IMR-90 (cell line): ENCODE measurements at regions not wholly inside any gene's neighbourhood (a gene's known extent, or its start where the extent isn't known, plus 50 kb on each side); places are given as distances from the start of the nearest gene placed in this dataset.

Experiments used
- ATAC-seq: fragments of 200-7000 bp; cut with Tn5 transposase; 2 replicates; pipeline ENCODE4 v1.9.1; 2020; ENCODE audit warnings: low read depth, mild to moderate bottlenecking, moderate library complexity
- BruUV-seq: library from RNA; stranded (reverse); fragments of 400-500 nt; replicated peaks from 2 replicates; lab custom pipeline; 2021; lab: Mats Ljungman, UMichigan
- CTCF ChIA-PET: fragments of 300-600 bp; formaldehyde crosslinking; extraction: SDS; loops from one replicate; lab custom pipeline; 2021; ENCODE audit warnings: antibody characterized with exemption; lab: Yijun Ruan, JAX
- POLR2A ChIA-PET: fragments of 300-600 bp; sonication (Branson Sonifier 250); formaldehyde crosslinking; loops from one replicate; lab custom pipeline; 2022; ENCODE audit warnings: antibody characterized with exemption; ENCODE audit not compliant: unreplicated experiment; lab: Charles Lee
- DNase-seq: peaks from one replicate; pipeline ENCODE4 v3.0.0; 2013
- H2AFZ ChIP-seq: replicated peaks from 2 replicates; pipeline ENCODE3; 2013; ENCODE audit warnings: low read length, mild to moderate bottlenecking; ENCODE audit not compliant: poor library complexity
- H2AK5ac ChIP-seq: 2 replicates; pipeline ENCODE4 v1.6.1; 2013; ENCODE audit warnings: low read depth, low read length, inconsistent platforms
- H2AK9ac ChIP-seq: replicated peaks from 2 replicates; pipeline ENCODE3; 2013; ENCODE audit warnings: mild to moderate bottlenecking, low read depth, low read length, moderate library complexity; ENCODE audit not compliant: poor library complexity
- H2BK120ac ChIP-seq: 2 replicates; pipeline ENCODE4 v1.6.1; 2013; ENCODE audit warnings: low read depth, low read length, inconsistent platforms
- H2BK15ac ChIP-seq: 3 replicates; pipeline ENCODE4 v1.6.1; 2013; ENCODE audit warnings: low read depth, low read length, inconsistent platforms
- H2BK20ac ChIP-seq: 2 replicates; pipeline ENCODE4 v1.6.1; 2013; ENCODE audit warnings: low read depth, mild to moderate bottlenecking, inconsistent platforms, low read length, moderate library complexity
- H2BK5ac ChIP-seq: 2 replicates; pipeline ENCODE4 v1.6.1; 2013; ENCODE audit warnings: mild to moderate bottlenecking, low read depth, low read length, inconsistent platforms; ENCODE audit not compliant: poor library complexity, severe bottlenecking
- H3K14ac ChIP-seq: replicated peaks from 2 replicates; pipeline ENCODE4 v1.6.1; 2013; ENCODE audit warnings: low read depth, low read length, inconsistent platforms
- H3K18ac ChIP-seq: 2 replicates; pipeline ENCODE4 v1.6.1; 2013; ENCODE audit warnings: low read depth, low read length, control low read depth
- H3K23ac ChIP-seq: 2 replicates; pipeline ENCODE4 v1.6.1; 2013; ENCODE audit warnings: low read depth, low read length, inconsistent platforms
- H3K27ac ChIP-seq: 2 replicates; pipeline ENCODE4 v1.5.1; 2013; ENCODE audit warnings: mild to moderate bottlenecking, control low read depth, low read length; ENCODE audit not compliant: insufficient read depth
- H3K27me3 ChIP-seq: 2 replicates; pipeline ENCODE4 v1.6.1; 2013; ENCODE audit warnings: low read length; ENCODE audit not compliant: control insufficient read depth, insufficient read depth
- H3K36me3 ChIP-seq: 2 replicates; pipeline ENCODE4 v1.6.1; 2013; ENCODE audit warnings: low read length, mixed read lengths; ENCODE audit not compliant: control insufficient read depth, insufficient read depth
- H3K4ac ChIP-seq: 2 replicates; pipeline ENCODE4 v1.6.1; 2013; ENCODE audit warnings: low read depth, low read length, inconsistent platforms
- H3K4me1 ChIP-seq: 2 replicates; pipeline ENCODE4 v1.6.1; 2013; ENCODE audit warnings: low read length, mixed read lengths; ENCODE audit not compliant: control insufficient read depth, insufficient read depth
- H3K4me2 ChIP-seq: 2 replicates; pipeline ENCODE4 v1.6.1; 2013; ENCODE audit warnings: low read depth, mild to moderate bottlenecking, control low read depth, low read length, moderate library complexity
- H3K4me3 ChIP-seq: 2 replicates; pipeline ENCODE4 v1.5.1; 2013; ENCODE audit warnings: low read depth, mild to moderate bottlenecking, control low read depth, low read length, moderate library complexity; ENCODE audit not compliant: insufficient read depth
- H3K56ac ChIP-seq: 2 replicates; pipeline ENCODE4 v1.6.1; 2013; ENCODE audit warnings: low read length, inconsistent platforms; ENCODE audit not compliant: insufficient read depth; ENCODE audit errors: extremely low read depth
- H3K79me1 ChIP-seq, 2 experiments: 2 replicates each; pipeline ENCODE4 v1.6.1; 2013; ENCODE audit warnings: low read length in 2 of 2, inconsistent platforms in 1 of 2, low read depth in 1 of 2
- H3K9ac ChIP-seq: 2 replicates; pipeline ENCODE4 v1.6.1; 2013; ENCODE audit warnings: low read depth, low read length, control low read depth
- H3K9me1 ChIP-seq: 2 replicates; pipeline ENCODE4 v1.6.1; 2013; ENCODE audit warnings: low read length, inconsistent platforms; ENCODE audit not compliant: insufficient read depth
- H3K9me3 ChIP-seq: 2 replicates; pipeline ENCODE4 v1.6.1; 2013; ENCODE audit warnings: low read length; ENCODE audit not compliant: control insufficient read depth, insufficient read depth
- H4K20me1 ChIP-seq: 2 replicates; pipeline ENCODE4 v1.6.1; 2013; ENCODE audit warnings: low read length, inconsistent platforms; ENCODE audit not compliant: insufficient read depth
- H4K5ac ChIP-seq: 2 replicates; pipeline ENCODE4 v1.6.1; 2013; ENCODE audit warnings: mild to moderate bottlenecking, low read depth, low read length, control low read depth
- H4K8ac ChIP-seq, 2 experiments: 2 replicates each; pipeline ENCODE4 v1.6.1; 2013; ENCODE audit warnings: low read depth in 2 of 2, low read length in 2 of 2, control low read depth in 1 of 2, inconsistent platforms in 1 of 2
- H4K91ac ChIP-seq: 2 replicates; pipeline ENCODE4 v1.6.1; 2013; ENCODE audit warnings: low read depth, low read length, inconsistent platforms; ENCODE audit not compliant: insufficient read depth
- BHLHE40 ChIP-seq: fragments of 150-350 bp; IDR thresholded peaks from 2 replicates; pipeline ENCODE4 v1.6.1; 2016; ENCODE audit warnings: mild to moderate bottlenecking, low read depth, low read length
- CHD1 ChIP-seq: IDR thresholded peaks from 2 replicates; pipeline ENCODE4 v1.6.1; 2012; ENCODE audit warnings: low read depth, low read length, improper control_type of control experiment
- CTCF ChIP-seq: conservative IDR thresholded peaks from 2 replicates; pipeline ENCODE4 v1.5.1; 2012; ENCODE audit warnings: mild to moderate bottlenecking, low read depth, low read length, improper control_type of control experiment
- ELK1 ChIP-seq: fragments of 150-350 bp; IDR thresholded peaks from 2 replicates; pipeline ENCODE4 v1.6.1; 2016; ENCODE audit warnings: low read depth, mild to moderate bottlenecking, low read length, moderate library complexity, borderline replicate concordance
- FOS ChIP-seq: fragments of 150-350 bp; IDR thresholded peaks from 2 replicates; pipeline ENCODE4 v1.6.1; 2016; ENCODE audit warnings: low read depth, low read length
- MXI1 ChIP-seq: IDR thresholded peaks from 2 replicates; pipeline ENCODE4 v1.6.1; 2012; ENCODE audit warnings: low read depth, mild to moderate bottlenecking, low read length, moderate library complexity, borderline replicate concordance
- NFE2L2 ChIP-seq: fragments of 150-350 bp; IDR thresholded peaks from 2 replicates; pipeline ENCODE4 v1.6.1; 2016; ENCODE audit warnings: low read depth, mild to moderate bottlenecking, low read length
- POLR2A ChIP-seq: IDR thresholded peaks from 2 replicates; pipeline ENCODE4 v1.6.1; 2012; ENCODE audit warnings: mild to moderate bottlenecking, low read depth, low read length
- RAD21 ChIP-seq: IDR thresholded peaks from 2 replicates; pipeline ENCODE4 v1.6.1; 2012; ENCODE audit warnings: low read length, improper control_type of control experiment
- RCOR1 ChIP-seq: IDR thresholded peaks from 2 replicates; pipeline ENCODE4 v1.6.1; 2012; ENCODE audit warnings: mild to moderate bottlenecking, low read length, improper control_type of control experiment; ENCODE audit not compliant: insufficient replicate concordance
- RFX5 ChIP-seq: IDR thresholded peaks from 2 replicates; pipeline ENCODE4 v1.8.0; 2012; ENCODE audit warnings: low read depth, mild to moderate bottlenecking, low read length, moderate library complexity
- SMC3 ChIP-seq: fragments of 150-350 bp; IDR thresholded peaks from 2 replicates; pipeline ENCODE4 v1.6.1; 2016; ENCODE audit warnings: low read depth, mild to moderate bottlenecking, antibody characterized with exemption, low read length, moderate library complexity
- USF2 ChIP-seq: fragments of 150-350 bp; IDR thresholded peaks from 2 replicates; pipeline ENCODE4 v1.6.1; 2017; ENCODE audit warnings: mild to moderate bottlenecking, antibody characterized with exemption, low read length, low read depth
- WGBS, 2 experiments: methylation state at CpG; one replicate each; pipeline versions ENCODE4 v1.1.5 to v1.1.7; 2013; ENCODE audit warnings: missing lambda C conversion rate in 2 of 2; ENCODE audit not compliant: insufficient read length in 1 of 2; ENCODE audit errors: extremely low coverage in 2 of 2; 5-methylcytosine and 5-hydroxymethylcytosine counted together
- dilution Hi-C: fragments of 300-500 bp; cut with HindIII; formaldehyde crosslinking; loops from one replicate; pipeline ENCODE4 v1.14.3; 2018; ENCODE audit warnings: low sequenced_read_pairs; ENCODE audit not compliant: unreplicated experiment
- in situ Hi-C: fragments of 300-500 bp; cut with MboI; formaldehyde crosslinking; loops from 3 replicates; pipeline ENCODE4 v1.14.3; 2019; ENCODE audit warnings: low sequenced_read_pairs, inconsistent platforms, mixed read lengths
- intact Hi-C: fragments of 100-400 bp; cut with micrococcal nuclease; formaldehyde crosslinking; loops from 2 replicates; pipeline ENCODE4 v1.10.0; 2022

- H2AK5ac ChIP-seq: no peak overlapping the region
These were observed 429.8 kb upstream of the ARGLU1 start for GRCh38 chr13:106997696-106998095.

More at GRCh38 chr13:106997696-106998095, 429.8 kb upstream of the ARGLU1 start:
- Histone ChIP-seq H3K27ac (no peak overlapping the region), H2BK15ac (no peak overlapping the region; the same call in 2 of the 3 replicates), H3K4ac (no peak overlapping the region), H3K4me2 (no peak overlapping the region), H4K20me1 (no peaks in the 10 kb centered on the region), H4K8ac (no peak overlapping the region), H3K9me1 (peaks cover 5% of the 10 kb centered on the region; the same call in 1 of the 2 replicates), H2AFZ (no peak overlapping the region), H3K18ac (no peak overlapping the region), H3K4me3 (no peak overlapping the region), H3K23ac (no peak overlapping the region), H3K56ac (no peak overlapping the region), H2BK5ac (no peak overlapping the region), H3K9me3 (no peaks in the 10 kb centered on the region), H4K5ac (no peak overlapping the region), H3K4me1 (peaks cover 2% of the 10 kb centered on the region; the same call in 1 of the 2 replicates), H3K14ac (no peak overlapping the region), H3K9ac (no peak overlapping the region), H2BK20ac (no peak overlapping the region), H2AK9ac (no peak overlapping the region), H3K79me1 (no peaks in the 10 kb centered on the region), H3K36me3 (no peaks in the 10 kb centered on the region), H2BK120ac (no peak overlapping the region), H3K27me3 (no peaks in the 10 kb centered on the region), H4K91ac (no peak overlapping the region; the same call in 1 of the 2 replicates)
- ATAC-seq (no peak), DNase-seq (no peak)
- dilution Hi-C loops: no loop called here
- CTCF ChIA-PET: interaction anchor here (0.7 kb wide), 1 partner anchor 143 kb away, joined by 4 read pairs; no protein-coding TSS in a partner anchor
- BruUV-seq: no TSS peak
- WGBS, 2 experiments: no CpG with 5 or more reads among the region's 4 CpGs
- in situ Hi-C loops: no loop called here
- no peak for TF ChIP-seq RAD21
- no peak for TF ChIP-seq USF2
- no peak for TF ChIP-seq POLR2A
- TF ChIP-seq NFE2L2: no peak
- TF ChIP-seq ELK1: no peak
- no peak for TF ChIP-seq RCOR1
- TF ChIP-seq MXI1: no peak
- TF ChIP-seq BHLHE40: no peak
- no peak for TF ChIP-seq FOS
- no peak for TF ChIP-seq CHD1
- no peak for TF ChIP-seq SMC3
- no peak for TF ChIP-seq RFX5
- no peak for TF ChIP-seq CTCF
- intact Hi-C loops: no loop called here
- POLR2A ChIA-PET: interaction anchor here (0.5 kb wide), 1 partner anchor 120 kb away, joined by 4 read pairs; no protein-coding TSS in a partner anchor
